ENCODE measurements at regions not wholly inside any gene's neighbourhood (a gene's known extent, or its start where the extent isn't known, plus 50 kb on each side); places are given as distances from the start of the nearest gene placed in this dataset.

DNA sequence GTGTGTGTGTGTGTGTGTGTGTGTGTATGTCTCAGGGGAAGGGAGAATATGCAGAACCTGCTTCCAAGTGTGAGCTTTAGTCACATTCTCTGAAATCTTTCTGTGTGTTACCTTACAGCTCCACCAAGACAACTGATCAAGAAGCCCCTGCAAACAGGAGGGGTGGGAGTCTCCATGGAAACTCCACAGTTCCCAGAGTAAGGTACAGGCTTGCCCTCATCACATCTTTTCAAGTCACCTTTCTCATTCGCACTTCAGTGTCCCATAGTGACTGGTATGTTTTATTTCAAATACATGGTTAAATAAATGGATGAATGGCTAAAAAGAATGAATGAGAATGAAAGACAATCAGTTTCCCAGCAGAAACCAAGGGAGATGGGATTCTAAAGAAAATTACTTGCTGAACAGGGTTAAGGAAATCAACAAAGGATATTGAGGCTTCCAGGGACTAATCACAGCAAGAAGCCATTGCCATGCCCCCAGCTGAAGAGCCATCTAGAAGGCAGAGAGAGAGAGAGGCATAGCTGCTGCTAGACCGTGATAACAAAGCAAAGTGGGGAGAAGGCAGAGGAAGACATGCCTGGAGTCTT, 987.2 kb upstream of the CELF4 start:
- peak overlapping the region; percentile 70 for H3K27ac Mint-ChIP-seq (ENCODE audit: low read depth, unreplicated experiment)
- H3K9me3 Mint-ChIP-seq (ENCODE audit: unreplicated experiment), result no peaks in the 10 kb centered on the region
- no peaks in the 10 kb centered on the region for H3K36me3 Mint-ChIP-seq (ENCODE audit: insufficient read depth, unreplicated experiment)
- H3K4me3 Mint-ChIP-seq (ENCODE audit: unreplicated experiment), result no peak overlapping the region
- ChIA-PET POLR2A (interaction anchor here (0.6 to 0.7 kb wide), 2 partner anchors 18 to 856 kb away, joined by 3 read pairs; no protein-coding TSS in a partner anchor), CTCF (interaction anchor here (0.6 kb wide), 2 partner anchors 768 to 1093 kb away, joined by 3 read pairs; no protein-coding TSS in a partner anchor)
- no peaks in the 10 kb centered on the region for H3K27me3 Mint-ChIP-seq (ENCODE audit: insufficient read depth, unreplicated experiment)
- H3K4me1 Mint-ChIP-seq (ENCODE audit: insufficient read depth, unreplicated experiment), result peaks cover 26% of the 10 kb centered on the region
- DNase-seq (ENCODE audit: unreplicated experiment), result no peak
- no TSS peak for BruUV-seq (replicated peaks)
- TF ChIP-seq, protein P1, sequence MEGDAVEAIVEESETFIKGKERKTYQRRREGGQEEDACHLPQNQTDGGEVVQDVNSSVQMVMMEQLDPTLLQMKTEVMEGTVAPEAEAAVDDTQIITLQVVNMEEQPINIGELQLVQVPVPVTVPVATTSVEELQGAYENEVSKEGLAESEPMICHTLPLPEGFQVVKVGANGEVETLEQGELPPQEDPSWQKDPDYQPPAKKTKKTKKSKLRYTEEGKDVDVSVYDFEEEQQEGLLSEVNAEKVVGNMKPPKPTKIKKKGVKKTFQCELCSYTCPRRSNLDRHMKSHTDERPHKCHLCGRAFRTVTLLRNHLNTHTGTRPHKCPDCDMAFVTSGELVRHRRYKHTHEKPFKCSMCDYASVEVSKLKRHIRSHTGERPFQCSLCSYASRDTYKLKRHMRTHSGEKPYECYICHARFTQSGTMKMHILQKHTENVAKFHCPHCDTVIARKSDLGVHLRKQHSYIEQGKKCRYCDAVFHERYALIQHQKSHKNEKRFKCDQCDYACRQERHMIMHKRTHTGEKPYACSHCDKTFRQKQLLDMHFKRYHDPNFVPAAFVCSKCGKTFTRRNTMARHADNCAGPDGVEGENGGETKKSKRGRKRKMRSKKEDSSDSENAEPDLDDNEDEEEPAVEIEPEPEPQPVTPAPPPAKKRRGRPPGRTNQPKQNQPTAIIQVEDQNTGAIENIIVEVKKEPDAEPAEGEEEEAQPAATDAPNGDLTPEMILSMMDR (IDR thresholded peaks at IDR 0.05; ENCODE audit: unreplicated experiment), result no peak
- intact Hi-C loops (cut with micrococcal nuclease), result no loop called here

DNA sequence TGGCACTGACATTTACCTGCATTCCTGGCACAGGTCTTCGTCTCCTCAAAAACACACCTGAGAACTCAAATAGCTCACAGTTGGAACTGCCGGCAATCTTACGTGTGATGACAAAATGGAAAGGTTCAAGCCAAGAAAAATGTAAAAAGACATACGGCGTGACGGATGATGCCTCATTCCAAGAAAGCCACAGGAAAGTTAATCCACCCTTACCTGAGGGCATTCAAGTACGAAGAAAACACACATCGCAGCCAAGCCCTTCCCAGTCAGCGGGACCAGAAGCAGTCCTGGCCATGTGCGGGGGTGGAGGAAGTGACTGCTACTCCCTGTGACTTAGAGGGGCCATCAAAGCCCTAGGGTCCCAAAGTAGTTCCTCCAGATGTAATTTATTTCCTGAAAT, 986.3 kb upstream of the CELF4 start:
- POLR2A ChIA-PET, result interaction anchor here (0.6 kb wide), 2 partner anchors 896 to 1668 kb away, joined by 3 to 4 read pairs; no protein-coding TSS in a partner anchor
- DNase-seq (ENCODE audit: unreplicated experiment), result peak; percentile 91
- CTCF ChIA-PET, result interaction anchor here (0.6 kb wide), 4 partner anchors 522 to 900 kb away, joined by 3 to 4 read pairs (median 4); no protein-coding TSS in a partner anchor
- Mint-ChIP-seq H3K4me3 (ENCODE audit: unreplicated experiment) (peak overlapping the region; percentile 31), H3K27me3 (ENCODE audit: insufficient read depth, unreplicated experiment) (no peaks in the 10 kb centered on the region), H3K36me3 (ENCODE audit: insufficient read depth, unreplicated experiment) (no peaks in the 10 kb centered on the region), H3K4me1 (ENCODE audit: insufficient read depth, unreplicated experiment) (peaks cover 26% of the 10 kb centered on the region), H3K9me3 (ENCODE audit: unreplicated experiment) (no peaks in the 10 kb centered on the region), H3K27ac (ENCODE audit: low read depth, unreplicated experiment) (peak overlapping the region; percentile 70)
- BruUV-seq (replicated peaks), result no TSS peak
- intact Hi-C loops (cut with micrococcal nuclease), result no loop called here
- TF ChIP-seq, protein P1 (IDR thresholded peaks at IDR 0.05; ENCODE audit: unreplicated experiment), result no peak

DNA sequence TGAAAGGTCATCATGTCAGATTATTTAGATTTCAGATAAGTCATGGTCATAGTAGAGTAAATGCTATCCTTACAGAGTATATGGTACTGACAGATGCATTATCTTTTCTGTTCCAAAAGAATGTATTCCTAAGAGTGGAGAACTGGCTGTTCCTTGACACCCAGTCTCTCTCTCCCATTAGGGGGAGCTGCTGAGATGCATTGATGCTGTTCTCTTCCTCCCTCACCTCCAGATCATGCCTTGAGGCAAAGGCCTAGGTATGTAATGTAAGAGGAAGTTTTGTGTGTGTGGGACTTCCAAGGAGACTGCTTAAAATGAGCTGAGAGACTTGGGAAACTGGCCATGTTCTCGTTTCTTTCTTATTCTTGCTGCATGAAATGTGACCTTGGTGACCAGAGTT, 979.5 kb upstream of the CELF4 start:
- no peak overlapping the region for H3K4me3 Mint-ChIP-seq (ENCODE audit: unreplicated experiment)
- no peaks in the 10 kb centered on the region for H3K4me1 Mint-ChIP-seq (ENCODE audit: insufficient read depth, unreplicated experiment)
- no peaks in the 10 kb centered on the region for H3K27me3 Mint-ChIP-seq (ENCODE audit: insufficient read depth, unreplicated experiment)
- no peaks in the 10 kb centered on the region for H3K36me3 Mint-ChIP-seq (ENCODE audit: insufficient read depth, unreplicated experiment)
- no TSS peak for BruUV-seq (replicated peaks)
- TF ChIP-seq, protein P1 (IDR thresholded peaks at IDR 0.05; ENCODE audit: unreplicated experiment), result peak; percentile 34
- H3K27ac Mint-ChIP-seq (ENCODE audit: low read depth, unreplicated experiment), result no peak overlapping the region
- POLR2A ChIA-PET, result no interaction called here
- peak; percentile 81 for DNase-seq (ENCODE audit: unreplicated experiment)
- CTCF ChIA-PET, result interaction anchor here (0.6 to 1.4 kb wide), 10 partner anchors 11 to 1827 kb away, joined by 3 to 6 read pairs (median 3); no protein-coding TSS in a partner anchor
- no peaks in the 10 kb centered on the region for H3K9me3 Mint-ChIP-seq (ENCODE audit: unreplicated experiment)
- intact Hi-C loops (cut with micrococcal nuclease), result loop anchor here (1.0 to 5.0 kb wide), 2 partner anchors 245 to 1027 kb away; no protein-coding TSS in a partner anchor

GRCh38 chr18:38539856-38540255, 974.3 kb upstream of the CELF4 start:
- Mint-ChIP-seq H3K9me3 (ENCODE audit: unreplicated experiment) (no peaks in the 10 kb centered on the region), H3K36me3 (ENCODE audit: insufficient read depth, unreplicated experiment) (no peaks in the 10 kb centered on the region), H3K4me3 (ENCODE audit: unreplicated experiment) (no peak overlapping the region), H3K4me1 (ENCODE audit: insufficient read depth, unreplicated experiment) (no peaks in the 10 kb centered on the region), H3K27ac (ENCODE audit: low read depth, unreplicated experiment) (no peak overlapping the region), H3K27me3 (ENCODE audit: insufficient read depth, unreplicated experiment) (no peaks in the 10 kb centered on the region)
- TF ChIP-seq, protein P1 (IDR thresholded peaks at IDR 0.05; ENCODE audit: unreplicated experiment), result no peak
- POLR2A ChIA-PET, result no interaction called here
- CTCF ChIA-PET, result interaction anchor here (0.6 kb wide), 1 partner anchor 37 kb away, joined by 4 read pairs; no protein-coding TSS in a partner anchor
- DNase-seq (ENCODE audit: unreplicated experiment), result no peak
- no TSS peak for BruUV-seq (replicated peaks)
- intact Hi-C loops (cut with micrococcal nuclease), result no loop called here

Measured in MCF 10A (cell line).